ENCODE measurements at regions not wholly inside any gene's neighbourhood (a gene's known extent, or its start where the extent isn't known, plus 50 kb on each side); places are given as distances from the start of the nearest gene placed in this dataset.

- TF ChIP-seq, protein P1, sequence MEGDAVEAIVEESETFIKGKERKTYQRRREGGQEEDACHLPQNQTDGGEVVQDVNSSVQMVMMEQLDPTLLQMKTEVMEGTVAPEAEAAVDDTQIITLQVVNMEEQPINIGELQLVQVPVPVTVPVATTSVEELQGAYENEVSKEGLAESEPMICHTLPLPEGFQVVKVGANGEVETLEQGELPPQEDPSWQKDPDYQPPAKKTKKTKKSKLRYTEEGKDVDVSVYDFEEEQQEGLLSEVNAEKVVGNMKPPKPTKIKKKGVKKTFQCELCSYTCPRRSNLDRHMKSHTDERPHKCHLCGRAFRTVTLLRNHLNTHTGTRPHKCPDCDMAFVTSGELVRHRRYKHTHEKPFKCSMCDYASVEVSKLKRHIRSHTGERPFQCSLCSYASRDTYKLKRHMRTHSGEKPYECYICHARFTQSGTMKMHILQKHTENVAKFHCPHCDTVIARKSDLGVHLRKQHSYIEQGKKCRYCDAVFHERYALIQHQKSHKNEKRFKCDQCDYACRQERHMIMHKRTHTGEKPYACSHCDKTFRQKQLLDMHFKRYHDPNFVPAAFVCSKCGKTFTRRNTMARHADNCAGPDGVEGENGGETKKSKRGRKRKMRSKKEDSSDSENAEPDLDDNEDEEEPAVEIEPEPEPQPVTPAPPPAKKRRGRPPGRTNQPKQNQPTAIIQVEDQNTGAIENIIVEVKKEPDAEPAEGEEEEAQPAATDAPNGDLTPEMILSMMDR (IDR thresholded peaks at IDR 0.05; ENCODE audit: insufficient read depth, low read length, poor library complexity, severe bottlenecking): no peak
- TF ChIP-seq EZH2phosphoT487 (conservative IDR thresholded peaks at IDR 0.05; ENCODE audit: low read length): no peak
Observed at GRCh38 chr3:137695351-137695750, 68.8 kb upstream of the SOX14 start.

All from SU-DHL-6 (cell line).